Lower leg skin (tissue), 4 donors: ENCODE measurements at regions not wholly inside any gene's neighbourhood (a gene's known extent, or its start where the extent isn't known, plus 50 kb on each side); places are given as distances from the start of the nearest gene placed in this dataset.

Source experiments
- DNase-seq, 2 donors: peaks; one replicate each; pipeline ENCODE4 v3.0.0-alpha.2; 2019; ENCODE audit warnings: low spot score in 2 of 2
- H3K4me3 ChIP-seq: fragments of 200-600 bp; sonication (generic); 2 replicates; pipeline ENCODE4 v1.5.1; 2017; ENCODE audit warnings: mild to moderate bottlenecking, low read depth; ENCODE audit not compliant: poor library complexity, severe bottlenecking
- POLR2A ChIP-seq, 2 donors: fragments of 450-650 bp; IDR thresholded peaks; one replicate each; pipeline ENCODE4 v1.6.1; 2016 to 2017; ENCODE audit warnings: antibody characterized with exemption in 2 of 2, mild to moderate bottlenecking in 1 of 2, moderate library complexity in 1 of 2
- WGBS, 2 donors: methylation state at CpG; one replicate each; pipeline ENCODE4 v1.1.5; 2018; 5-methylcytosine and 5-hydroxymethylcytosine counted together
- intact Hi-C: fragments of 100-400 bp; cut with DNase I; formaldehyde crosslinking; loops from one replicate; pipeline ENCODE4 v1.15.0; 2023; ENCODE audit warnings: low total_unique reads
- TF ChIP-seq, protein P1 (sequence below), 3 donors: fragments of 450-650 bp; IDR thresholded peaks; one replicate each; pipeline ENCODE4 v1.5.1; 2016; ENCODE audit warnings: antibody characterized with exemption in 3 of 3, mild to moderate bottlenecking in 3 of 3, moderate library complexity in 2 of 3

DNA sequence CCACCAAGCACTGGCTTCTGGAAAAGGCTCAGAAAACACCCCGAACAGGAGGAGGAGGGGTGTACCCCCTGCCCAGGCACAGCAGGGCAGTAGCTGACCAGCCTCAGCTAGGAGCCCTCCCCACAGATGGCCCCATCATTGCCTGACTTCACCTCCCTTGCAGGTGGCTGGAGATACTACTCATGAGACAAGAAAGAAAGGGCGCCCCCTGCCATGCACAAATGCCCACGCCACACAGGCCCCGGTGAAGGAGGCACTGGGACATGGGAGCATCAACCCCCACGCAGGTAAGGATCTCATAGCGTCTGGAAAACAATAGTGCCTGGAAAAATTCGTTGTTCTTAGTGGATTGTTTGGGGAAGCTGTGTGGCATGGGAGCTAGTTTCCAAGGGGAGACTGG lies 240.6 kb downstream of the TFCP2L1 start:
- no peak for DNase-seq
- H3K4me3 ChIP-seq = no peak overlapping the region
- WGBS, 2 donors = 74% methylated on average over 7 of the region's 7 CpGs
- TF ChIP-seq POLR2A (IDR thresholded peaks at IDR 0.05) = no peak
- TF ChIP-seq, protein P1, sequence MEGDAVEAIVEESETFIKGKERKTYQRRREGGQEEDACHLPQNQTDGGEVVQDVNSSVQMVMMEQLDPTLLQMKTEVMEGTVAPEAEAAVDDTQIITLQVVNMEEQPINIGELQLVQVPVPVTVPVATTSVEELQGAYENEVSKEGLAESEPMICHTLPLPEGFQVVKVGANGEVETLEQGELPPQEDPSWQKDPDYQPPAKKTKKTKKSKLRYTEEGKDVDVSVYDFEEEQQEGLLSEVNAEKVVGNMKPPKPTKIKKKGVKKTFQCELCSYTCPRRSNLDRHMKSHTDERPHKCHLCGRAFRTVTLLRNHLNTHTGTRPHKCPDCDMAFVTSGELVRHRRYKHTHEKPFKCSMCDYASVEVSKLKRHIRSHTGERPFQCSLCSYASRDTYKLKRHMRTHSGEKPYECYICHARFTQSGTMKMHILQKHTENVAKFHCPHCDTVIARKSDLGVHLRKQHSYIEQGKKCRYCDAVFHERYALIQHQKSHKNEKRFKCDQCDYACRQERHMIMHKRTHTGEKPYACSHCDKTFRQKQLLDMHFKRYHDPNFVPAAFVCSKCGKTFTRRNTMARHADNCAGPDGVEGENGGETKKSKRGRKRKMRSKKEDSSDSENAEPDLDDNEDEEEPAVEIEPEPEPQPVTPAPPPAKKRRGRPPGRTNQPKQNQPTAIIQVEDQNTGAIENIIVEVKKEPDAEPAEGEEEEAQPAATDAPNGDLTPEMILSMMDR (IDR thresholded peaks at IDR 0.05) = no peak
- intact Hi-C loops = no loop called here

DNA sequence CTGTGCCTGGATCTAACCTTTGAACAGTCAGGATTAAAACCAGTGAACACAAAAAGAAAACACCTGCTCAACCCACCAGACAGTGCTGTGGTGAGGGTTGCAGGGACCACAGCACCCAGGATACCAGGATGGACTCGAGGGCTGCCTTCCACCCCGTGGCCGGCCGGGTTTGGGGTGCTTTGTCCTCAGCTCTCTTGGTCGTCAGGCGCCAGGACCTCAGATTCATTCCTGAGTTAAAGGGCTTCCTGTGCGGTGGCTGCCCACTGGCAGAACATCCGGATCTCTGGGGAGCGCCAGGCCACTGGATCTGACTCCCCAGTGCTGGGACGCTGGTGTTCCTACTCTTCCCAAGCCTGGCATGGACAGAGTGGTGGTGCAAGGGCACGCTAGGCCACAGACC lies 239.8 kb downstream of the TFCP2L1 start:
- intact Hi-C loops = no loop called here
- TF ChIP-seq, protein P1 (IDR thresholded peaks at IDR 0.05) = no peak
- no peak for TF ChIP-seq POLR2A (IDR thresholded peaks at IDR 0.05)

DNA sequence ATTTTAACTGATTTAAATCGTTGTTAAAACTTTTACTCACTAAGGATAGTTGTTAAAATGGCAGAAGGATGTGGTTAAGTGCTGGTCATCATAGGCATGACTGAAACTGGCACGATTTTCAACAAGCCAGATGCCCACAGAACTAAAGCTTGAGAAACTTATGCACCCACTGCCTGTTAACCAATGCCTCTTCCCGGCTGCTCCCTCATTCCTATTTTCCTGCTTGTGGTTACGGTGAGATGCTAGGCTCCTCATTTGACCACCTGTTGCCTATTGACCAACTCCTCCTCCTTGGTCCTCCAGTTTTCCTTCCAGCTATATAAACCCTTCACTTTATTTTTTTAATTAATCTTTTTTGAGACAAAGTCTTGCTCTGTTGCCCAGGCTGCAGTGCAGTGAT lies 238.7 kb downstream of the TFCP2L1 start:
- intact Hi-C loops = no loop called here
- 66 to 74% methylated on average over 4 of the region's 4 CpGs for WGBS, 2 donors
- TF ChIP-seq POLR2A (IDR thresholded peaks at IDR 0.05) = no peak
- TF ChIP-seq, protein P1 (IDR thresholded peaks at IDR 0.05) = no peak
- DNase-seq = no peak
- no peak overlapping the region for H3K4me3 ChIP-seq

More for the DNA sequence above, 239.8 kb downstream of the TFCP2L1 start:
- H3K4me3 ChIP-seq = no peak overlapping the region
- no peak for DNase-seq
- WGBS, 2 donors = 95 to 97% methylated on average over 4 to 11 of the region's 11 CpGs

DNA sequence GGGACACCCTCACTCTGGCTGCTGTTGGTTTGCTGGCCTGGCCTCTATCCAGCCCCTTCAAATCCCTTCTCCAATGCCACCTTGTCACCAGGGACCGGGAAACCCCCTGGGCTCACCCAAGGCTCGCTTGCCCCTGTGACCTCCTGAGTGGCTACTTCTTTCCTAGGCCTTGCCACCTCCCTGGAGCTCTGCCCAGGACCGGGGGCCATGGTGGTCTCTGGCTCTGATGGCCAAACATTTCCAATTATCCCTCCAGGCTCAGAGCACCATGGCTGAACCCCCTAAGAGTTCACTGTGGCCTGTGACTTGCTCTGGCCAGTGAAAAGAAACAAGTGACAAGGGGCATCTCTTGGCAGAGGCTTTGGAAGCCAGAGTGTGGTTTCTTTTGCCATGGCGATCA lies 237.6 kb downstream of the TFCP2L1 start:
- no peak for TF ChIP-seq POLR2A (IDR thresholded peaks at IDR 0.05)
- TF ChIP-seq, protein P1 (IDR thresholded peaks at IDR 0.05) = no peak
- 97 to 100% methylated on average over 4 of the region's 4 CpGs for WGBS, 2 donors
- H3K4me3 ChIP-seq = no peak overlapping the region
- intact Hi-C loops = no loop called here
- DNase-seq = no peak

DNA sequence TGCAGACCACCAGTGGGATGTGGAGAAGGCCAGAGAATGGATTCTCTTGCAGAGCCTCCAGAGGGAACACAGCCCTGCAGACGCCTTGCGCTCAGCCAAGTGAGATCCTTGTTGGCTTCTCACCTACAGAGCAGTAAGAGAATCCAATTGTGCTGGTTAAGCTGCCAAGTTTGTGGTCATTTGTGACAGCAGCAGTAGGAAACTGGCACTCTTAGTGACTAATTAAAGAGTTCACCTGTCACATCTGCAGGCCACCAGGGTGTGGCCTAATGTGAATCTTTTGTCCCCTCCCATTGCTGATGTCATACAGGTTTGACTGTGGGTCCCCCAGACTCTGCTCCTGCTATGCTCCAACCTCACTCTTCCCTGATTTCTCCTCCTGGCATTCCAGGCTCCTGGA lies 235.9 kb downstream of the TFCP2L1 start:
- intact Hi-C loops = no loop called here
- WGBS, 2 donors = 86 to 88% methylated on average over 2 of the region's 2 CpGs
- no peak for DNase-seq
- no peak for TF ChIP-seq POLR2A (IDR thresholded peaks at IDR 0.05)
- TF ChIP-seq, protein P1 (IDR thresholded peaks at IDR 0.05) = no peak
- H3K4me3 ChIP-seq = no peak overlapping the region

DNA sequence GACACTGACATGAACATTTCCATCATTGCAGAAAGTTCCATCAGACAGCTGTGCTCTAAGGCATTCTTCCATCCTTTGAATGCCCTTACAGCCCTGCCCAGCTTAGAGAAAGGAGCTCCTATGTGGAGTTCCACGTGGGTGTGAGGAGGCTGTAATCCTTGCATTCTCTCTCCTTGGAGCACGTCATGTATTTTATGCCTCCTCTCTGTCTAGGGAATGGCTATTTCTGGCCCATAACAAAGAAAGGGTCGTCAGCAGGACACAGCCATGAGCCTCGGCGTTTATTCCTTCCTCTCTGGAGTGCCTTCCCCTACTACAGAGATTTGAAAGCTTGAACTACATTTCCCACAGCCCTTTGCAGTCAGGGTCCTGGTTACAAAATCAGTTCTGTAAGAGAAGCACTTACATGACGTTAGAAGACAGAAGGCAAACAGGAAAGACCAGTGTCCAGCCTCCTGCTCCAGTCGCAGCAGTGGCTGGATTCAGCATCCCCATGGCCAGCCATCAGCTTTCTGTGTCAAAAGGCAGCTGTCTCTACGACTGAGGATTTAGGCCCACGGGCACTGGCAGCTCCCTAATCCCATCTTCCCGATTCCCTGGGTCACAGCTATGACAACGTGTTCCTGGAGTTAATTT lies 234.9 kb downstream of the TFCP2L1 start:
- no peak for TF ChIP-seq POLR2A (IDR thresholded peaks at IDR 0.05)
- TF ChIP-seq, protein P1 (IDR thresholded peaks at IDR 0.05) = no peak
- whole genome bisulfite sequencing, 2 donors = 71 to 74% methylated on average over 11 of the region's 11 CpGs
- no peak overlapping the region for H3K4me3 ChIP-seq
- no peak for DNase-seq
- intact Hi-C loops = no loop called here
